Activated naive CD4-positive, alpha-beta T cell treated with anti-CD3 and anti-CD28 coated beads, Interleukin-2, amount 50 U/mL, for 16 hours (primary cell): ENCODE measurements at regions not wholly inside any gene's neighbourhood (a gene's known extent, or its start where the extent isn't known, plus 50 kb on each side); places are given as distances from the start of the nearest gene placed in this dataset.
A peak's percentile ranks its signal among the peaks of the same experiment; 100 is the strongest.

Experiments used
- DNase-seq: peaks from one replicate; pipeline ENCODE4 v3.0.0-alpha.2; 2020

DNA sequence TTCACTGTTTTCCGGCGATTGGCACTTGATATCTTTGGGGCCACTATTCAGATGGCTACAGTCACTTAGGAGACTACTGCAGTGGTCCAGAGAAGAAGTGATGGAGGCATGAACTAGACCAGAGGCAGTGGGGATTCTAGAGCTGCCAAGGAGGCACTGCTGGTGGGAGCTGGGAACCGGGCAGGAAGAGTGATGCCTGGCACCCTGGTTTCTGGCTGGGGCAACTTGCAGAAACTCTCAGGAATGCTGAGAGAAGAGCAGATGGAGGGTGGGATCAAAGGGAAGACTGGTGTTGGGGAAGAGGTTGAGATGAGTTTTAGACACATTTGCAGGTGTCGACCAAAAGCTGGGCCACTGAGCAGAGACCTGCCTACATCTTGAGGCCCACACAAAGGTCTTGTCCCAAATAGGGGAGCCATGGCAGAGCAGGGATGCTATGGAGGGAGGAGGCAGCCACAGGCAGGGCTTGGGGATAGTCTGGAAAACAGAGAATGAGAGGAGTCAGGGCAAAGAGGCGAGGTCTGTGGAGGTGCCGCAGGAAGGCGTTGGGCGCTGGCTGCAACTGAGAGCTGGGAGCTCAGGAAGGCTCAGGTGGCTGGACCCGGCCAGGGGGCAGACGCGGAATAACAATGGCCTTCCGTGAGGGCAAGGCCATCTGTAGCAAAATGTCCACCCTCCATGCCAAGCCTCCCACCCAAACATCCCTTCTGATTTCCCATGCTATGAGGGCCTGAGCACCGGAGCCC is 118.9 kb downstream of the TOMM20 start:
- DNase-seq = no peak

DNA sequence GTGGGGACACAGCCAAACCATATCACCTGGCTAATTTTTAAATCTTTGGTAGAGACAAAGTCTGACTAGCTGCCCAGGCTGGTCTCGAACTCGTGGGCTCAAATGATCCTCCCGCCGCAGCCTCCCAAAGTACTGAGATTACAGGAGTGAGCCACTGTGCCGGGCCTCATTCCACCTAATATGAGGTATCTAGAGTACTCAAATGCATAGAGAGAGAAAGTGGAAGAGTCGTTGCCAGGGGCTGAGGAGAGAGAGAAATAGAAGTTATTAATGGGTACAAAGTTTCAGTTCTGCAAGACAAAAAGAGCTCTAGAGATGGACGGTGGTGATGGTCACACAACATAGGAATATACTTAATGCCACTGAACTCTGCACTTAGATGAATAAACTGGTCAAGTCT is 119.6 kb downstream of the TOMM20 start:
- DNase-seq = no peak

DNA sequence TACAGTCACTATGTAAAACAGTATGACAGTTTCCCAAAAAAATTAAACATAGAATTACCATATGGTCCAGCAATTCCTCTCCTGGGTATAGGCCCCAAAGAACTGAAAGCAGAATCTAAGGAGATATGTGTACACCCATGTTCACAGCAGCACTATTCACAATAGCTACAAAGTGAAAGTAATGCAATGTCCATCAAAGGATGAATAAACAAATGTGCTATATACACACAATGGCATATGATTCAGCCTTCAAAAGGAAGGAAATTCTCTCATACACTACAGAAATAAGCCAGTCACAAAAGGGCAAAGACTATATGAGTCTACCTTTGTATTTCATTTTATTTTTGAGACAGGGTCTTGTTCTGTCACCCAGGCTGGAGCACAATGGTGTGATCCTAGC is 120.4 kb downstream of the TOMM20 start:
- DNase-seq = no peak

DNA sequence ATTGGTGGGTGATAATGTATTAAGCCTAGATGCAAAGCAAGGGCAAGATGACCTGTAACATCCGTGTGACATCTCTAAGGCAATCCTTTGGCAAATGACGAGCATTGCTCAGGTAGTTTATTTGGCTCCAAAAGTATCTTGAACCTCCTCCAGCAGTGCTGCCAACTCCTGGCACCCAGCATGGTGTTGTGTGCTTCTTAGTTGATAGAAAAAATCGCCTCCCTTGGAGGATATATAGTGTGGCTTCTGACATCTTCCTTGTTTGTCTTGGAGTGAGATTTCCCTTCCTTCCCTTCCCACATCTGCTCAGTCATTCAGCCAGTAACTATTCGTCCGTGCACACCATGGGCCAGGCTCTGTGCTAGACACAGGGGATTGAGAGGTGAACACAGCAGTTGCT is 121.8 kb downstream of the TOMM20 start:
- no peak for DNase-seq

DNA sequence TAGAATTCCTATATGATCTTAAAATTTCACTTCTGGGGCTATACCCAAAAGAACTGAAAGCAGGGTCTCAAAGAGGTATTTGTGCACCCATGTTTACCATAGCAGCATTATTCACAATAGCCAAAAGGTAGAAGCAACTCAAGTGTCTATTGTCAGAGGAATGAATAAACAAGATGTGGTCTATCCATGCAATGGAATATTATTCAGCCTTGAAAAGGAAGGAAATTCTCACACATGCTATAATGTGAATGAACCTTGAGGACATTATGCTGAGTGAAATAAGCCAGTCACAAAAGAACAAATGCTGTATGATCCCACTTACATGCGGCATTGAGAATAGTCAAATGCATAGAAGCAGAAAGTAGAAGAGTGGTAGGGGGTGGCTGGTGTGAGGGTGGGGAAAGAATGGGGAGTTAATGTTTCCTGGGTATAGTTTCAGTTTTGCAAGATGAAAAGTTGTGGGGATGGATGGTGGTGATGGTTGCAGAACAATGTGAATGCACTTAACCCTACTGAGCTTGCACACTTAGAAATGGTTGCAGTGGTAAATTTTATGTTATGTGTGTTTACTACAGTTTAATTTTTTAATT is 122.4 kb downstream of the TOMM20 start:
- peak; percentile 47 for DNase-seq

DNA sequence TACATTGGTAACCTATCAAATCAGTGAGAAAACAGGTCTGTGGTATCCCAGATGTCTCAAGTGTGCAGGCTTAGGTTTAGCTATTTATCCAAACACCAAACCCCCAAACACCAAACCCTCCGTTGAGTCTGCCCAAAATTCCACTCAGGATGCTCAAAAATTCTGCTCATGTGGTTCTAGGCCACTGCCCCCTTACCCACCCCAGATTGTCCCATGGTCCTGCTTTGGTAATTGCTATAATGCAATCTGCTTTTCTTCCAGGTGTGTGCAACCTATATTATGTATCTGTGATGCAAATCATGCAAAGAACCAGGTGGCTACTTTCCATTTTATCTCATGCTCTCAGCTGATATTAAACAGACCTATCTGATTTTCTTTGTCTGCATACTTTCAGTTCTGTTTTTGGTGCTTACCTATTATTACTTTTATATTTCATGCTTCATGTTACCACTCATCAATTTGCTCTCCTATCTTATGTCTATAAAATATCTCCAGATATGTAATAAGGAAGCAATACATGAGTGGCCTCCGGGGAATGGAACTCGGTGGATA is 123.7 kb downstream of the TOMM20 start:
- DNase-seq = no peak

DNA sequence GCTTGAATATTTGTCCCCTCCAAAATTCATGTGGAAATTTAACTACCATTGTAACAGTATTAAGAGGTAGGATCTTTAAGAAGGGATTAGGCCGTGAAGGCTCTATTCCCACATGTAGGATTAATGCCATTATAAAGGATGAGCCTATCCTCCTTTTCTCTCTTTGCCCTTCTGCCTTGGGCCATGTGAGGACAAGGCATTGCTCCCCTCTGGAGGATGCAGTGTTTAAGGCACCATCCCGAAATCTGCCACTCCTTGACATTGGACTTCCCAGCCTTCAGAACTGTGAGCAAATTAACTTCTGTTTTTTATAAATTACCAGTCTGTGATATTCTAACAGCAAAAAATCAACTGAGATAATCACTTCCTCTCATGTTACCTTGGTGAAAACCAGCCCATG is 124.4 kb downstream of the TOMM20 start:
- DNase-seq = no peak

- DNase-seq = no peak
Observed at GRCh38 chr1:235002706-235003300, 125.8 kb downstream of the TOMM20 start.

GRCh38 chr1:234999513-234999940 is 129.1 kb downstream of the TOMM20 start:
- no peak for DNase-seq

GRCh38 chr1:234997896-234998741 is 130.5 kb downstream of the TOMM20 start:
- no peak for DNase-seq

- no peak for DNase-seq
Observed at GRCh38 chr1:234997201-234997895, 131.3 kb downstream of the TOMM20 start.

DNA sequence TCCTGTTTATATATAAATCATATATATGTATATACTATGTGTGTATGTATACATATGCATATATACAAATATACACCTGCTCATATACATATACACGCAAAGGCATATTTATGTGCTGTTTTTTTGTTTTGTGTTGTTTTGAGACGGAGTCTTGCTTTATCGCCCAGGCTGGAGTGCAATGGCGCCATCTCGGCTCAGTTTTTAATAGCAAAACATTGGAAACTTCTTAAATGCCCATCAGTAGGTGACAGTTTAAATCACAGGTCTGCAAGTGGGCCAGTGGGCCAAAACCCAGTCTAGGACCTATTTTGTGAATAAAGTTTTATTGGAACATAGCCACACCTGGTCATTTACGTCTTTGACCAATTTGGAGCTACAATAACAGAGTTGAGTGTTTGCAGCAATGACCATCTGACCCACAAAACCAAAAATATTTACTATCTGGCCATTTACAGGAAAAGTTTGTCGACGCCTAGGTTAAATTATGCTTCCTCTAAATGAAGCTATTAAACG is 132.3 kb downstream of the TOMM20 start:
- DNase-seq = no peak

GRCh38 chr1:234994436-234995295 is 134.0 kb downstream of the TOMM20 start:
- DNase-seq = no peak

DNA sequence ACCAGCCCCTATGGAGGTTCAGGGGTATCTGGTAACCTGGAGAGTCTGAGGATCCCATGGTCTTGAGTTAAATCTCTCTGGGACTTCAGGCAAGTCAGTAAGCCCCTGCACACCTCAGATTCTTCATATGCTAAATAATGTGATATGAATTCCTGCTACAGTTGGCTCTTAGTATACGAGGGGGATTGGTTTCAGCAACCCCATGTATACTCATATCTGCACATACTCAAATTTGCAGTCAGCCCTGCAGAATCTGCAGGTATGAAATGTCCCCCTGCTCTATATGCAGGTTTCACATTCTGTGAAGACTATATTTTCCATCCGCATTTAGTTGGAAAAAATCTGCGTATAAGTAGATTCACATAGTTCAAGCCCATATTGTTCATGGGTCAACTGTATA is 136.6 kb downstream of the TOMM20 start:
- DNase-seq = no peak

DNA sequence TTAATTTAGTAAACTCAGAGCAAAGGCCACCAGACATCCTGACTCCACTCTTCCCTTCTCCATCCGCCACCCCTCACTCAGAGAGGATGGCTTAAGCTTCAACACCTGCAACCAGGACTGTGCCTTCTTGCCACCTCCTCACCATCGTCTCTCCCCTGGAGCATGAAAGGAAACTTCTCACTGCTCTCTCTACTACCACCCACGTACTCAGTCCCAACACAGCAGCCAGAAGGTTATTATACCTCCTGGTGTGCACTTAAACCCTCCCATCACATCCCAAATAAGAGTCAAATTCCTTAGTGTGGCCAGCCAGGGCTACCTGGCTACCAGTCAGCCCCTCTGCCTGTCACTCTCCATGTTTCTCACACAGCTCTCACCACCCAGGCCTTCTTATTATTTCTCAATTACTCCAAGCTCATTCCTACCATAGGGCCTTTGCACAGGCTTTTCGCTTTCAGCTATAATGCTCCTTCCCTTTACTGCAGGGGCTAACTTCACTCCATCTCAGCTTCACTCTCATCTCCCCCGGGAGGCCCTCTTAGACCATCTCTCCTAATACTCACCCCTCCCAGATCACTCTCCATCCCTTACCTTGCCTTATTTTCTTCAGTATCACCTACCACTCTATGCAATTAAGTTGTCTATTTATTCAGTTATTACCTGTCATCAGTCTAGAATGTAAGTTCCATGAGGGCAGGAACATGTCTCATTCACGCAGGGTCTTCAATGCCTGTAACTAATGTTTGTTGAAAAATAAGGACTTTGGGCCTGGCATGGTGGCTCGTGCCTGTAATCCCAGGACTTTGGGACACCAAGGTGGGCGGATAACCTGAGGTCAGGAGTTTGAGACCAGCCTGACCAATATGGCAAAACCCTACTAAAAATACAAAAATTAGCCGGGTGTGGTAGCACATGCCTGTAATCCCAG is 137.5 kb downstream of the TOMM20 start:
- DNase-seq = no peak

DNA sequence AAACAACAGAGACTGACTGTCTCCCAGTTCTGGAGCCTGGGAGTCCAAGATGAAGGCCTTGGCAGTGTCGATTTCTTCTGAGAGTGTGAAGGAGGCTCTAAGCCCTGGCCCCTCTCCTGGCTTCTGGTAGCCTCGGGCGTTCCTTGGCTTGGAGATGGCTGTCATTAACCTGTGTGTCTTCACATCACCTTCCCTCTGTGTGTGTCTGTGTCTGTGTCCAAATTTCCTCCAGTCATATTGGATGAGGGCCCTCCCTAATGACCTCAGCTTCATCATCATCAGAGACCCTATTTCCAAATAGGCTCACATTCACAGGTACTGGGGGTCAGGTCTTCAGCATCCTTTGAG is 138.3 kb downstream of the TOMM20 start:
- no peak for DNase-seq

- no peak for DNase-seq
Observed at GRCh38 chr1:234989479-234990327, 138.9 kb downstream of the TOMM20 start.

DNA sequence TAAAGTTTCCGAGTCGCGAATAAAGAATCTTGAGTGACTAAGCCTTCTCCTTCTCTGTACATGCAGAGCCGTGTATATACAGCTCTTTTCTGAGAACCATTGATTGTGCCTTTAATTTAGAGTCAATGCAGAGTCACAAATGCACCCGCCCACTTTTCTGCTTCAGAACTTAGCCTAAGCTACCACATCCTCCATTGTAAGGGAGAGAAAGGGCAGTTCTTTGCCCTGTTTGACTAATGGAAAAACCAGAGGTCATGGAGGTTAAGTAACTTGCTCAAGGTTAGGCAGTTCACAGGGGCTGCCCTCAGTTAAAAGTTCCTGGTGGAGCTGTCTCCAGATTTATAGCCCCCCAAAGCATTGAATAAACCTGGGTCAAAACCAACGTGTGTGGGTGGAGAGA is 139.6 kb downstream of the TOMM20 start:
- no peak for DNase-seq

GRCh38 chr1:234988536-234988935 is 140.1 kb downstream of the TOMM20 start:
- DNase-seq = no peak
